GM19351 (cell line): ENCODE measurements at regions not wholly inside any gene's neighbourhood (a gene's known extent, or its start where the extent isn't known, plus 50 kb on each side); places are given as distances from the start of the nearest gene placed in this dataset.
A peak's percentile ranks its signal among the peaks of the same experiment; 100 is the strongest.
"Not testable (repeated sequence)": the region's sequence is repeated elsewhere in the genome, so short reads cannot be mapped to it uniquely, and the experiment has no call there.

Source experiments
- ATAC-seq: cut with Tn5 transposase; IDR thresholded peaks from one replicate; pipeline ENCODE4 v1.9.1; 2021; ENCODE audit warnings: mild to moderate bottlenecking, moderate library complexity; ENCODE audit not compliant: unreplicated experiment

DNA sequence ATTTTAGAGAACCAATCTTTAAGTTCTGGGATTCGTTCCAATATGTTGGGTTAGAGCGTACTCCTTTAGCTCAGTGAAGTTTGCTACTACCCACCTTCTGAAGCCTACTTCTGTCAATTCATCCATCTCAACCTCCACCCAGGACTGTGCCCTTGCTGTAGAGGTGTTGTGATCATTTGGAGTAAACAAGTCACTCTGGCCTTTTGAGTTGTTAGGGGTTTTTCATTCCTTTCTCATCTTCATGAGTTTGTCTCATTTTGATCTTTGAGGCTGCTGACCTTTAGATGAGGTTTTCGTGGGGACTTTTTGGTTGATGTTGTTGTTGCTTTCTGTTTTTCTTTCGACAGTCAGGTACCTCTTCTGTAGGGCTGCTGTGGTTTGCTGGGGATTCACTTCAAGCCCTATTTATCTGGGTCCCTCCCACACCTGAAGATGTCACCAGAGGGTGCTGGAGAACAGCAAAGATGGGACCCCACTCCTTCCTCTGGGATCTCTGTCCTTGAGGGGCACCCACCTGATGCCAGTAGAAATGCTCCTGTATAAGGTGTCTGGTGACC lies 158.4 kb downstream of the ANKRD36B start:
- ATAC-seq, result not testable (repeated sequence)

DNA sequence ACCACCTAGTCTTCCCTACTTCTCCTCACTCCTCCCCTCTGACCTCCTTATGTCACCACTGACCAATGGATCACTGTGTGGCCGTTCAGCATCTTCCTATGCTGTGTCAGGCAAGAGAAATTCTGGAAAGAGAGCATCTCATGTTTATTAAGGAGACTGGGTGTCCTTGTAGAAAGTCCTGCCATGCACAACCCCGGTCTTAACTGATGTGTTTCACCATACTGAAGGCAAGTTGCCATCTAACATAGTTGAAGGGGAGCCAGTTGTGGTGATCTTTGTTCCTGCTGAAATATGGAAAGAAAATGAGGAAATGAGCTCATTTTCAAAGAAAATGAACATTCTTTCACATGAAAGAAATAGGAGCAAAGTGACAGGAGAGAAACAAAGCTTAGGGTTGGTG lies 167.3 kb downstream of the ANKRD36B start:
- not testable (repeated sequence) for ATAC-seq

DNA sequence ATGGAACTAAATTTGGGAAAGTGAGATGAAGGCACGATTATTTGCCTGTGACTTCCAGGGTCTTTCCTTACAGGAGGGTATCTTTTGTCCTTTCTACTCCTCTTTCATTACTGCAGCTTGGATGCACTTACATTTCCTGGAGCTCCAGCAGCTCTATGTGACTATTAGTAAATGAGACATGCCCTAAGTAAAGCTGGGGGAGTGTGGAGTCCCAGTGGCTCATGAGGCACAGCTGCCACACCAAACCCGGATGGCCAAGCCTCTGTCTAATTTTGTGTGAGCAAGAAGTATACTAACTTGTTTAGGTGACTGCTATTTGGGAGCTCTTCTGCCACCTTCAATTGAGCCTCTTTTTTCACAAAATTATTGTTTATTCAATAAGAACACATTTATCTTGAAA lies 183.3 kb downstream of the ANKRD36B start:
- not testable (repeated sequence) for ATAC-seq

DNA sequence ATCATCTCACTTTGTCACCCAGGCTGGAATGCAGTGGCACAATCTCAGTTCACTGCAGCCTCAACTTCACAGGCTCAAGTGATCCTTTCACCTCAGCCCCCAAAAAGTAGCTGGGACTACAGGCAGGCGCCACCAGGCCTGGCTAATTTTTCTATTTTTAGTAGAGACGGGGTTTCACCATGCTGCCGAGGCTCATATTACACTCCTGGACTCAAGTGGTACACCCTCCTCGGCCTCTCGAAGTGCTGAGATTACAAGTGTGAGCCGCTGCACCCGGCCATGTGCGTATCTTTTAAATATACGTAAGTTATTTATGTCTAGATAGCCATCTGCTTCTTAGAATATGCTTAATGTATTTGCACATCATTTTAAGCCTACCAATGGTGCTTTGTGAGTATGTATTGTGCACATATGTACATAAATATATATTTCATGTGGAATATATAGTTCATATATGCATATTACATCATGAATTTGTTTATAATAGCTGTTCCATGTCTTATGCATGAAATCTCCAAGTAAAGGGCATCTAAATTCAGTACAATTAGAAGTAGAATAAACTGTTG lies 184.4 kb downstream of the ANKRD36B start:
- not testable (repeated sequence) for ATAC-seq

DNA sequence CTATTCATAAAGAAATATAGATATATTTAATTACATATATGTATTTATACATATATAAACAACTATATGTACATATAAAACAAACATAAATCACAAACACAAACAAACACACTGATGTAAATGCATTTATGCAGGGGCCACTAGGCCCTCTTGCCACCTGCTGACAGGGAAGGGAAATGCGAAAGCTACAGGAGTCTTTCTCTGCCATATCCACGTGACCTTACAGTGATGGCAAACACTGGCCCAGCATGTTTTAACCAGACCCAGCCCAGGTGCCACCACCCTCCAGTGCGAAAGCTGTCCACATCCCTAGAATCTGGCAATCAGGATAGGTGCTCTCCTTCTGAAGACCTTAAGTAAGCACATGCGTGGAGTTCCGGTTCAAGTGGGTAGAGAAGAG lies 187.0 kb downstream of the ANKRD36B start:
- not testable (repeated sequence) for ATAC-seq

DNA sequence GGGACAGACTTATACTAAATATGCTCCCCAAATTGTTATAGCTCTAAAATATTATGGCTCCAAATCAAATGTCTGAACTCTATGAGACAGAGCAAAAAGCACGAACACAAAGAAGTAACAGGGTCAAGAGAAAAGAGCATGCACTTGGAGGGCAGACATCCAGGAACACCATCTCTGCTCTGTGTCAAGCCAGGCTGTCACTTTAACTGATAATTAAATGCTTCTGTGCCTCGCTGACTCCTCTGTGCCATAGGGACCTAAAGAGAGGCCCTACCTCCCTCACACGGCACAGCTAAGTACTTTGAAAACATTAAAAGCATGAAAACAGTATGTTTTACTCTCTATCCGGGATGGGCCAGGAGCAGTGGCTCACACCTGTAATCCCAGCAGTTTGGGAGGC lies 194.0 kb downstream of the ANKRD36B start:
- not testable (repeated sequence) for ATAC-seq

DNA sequence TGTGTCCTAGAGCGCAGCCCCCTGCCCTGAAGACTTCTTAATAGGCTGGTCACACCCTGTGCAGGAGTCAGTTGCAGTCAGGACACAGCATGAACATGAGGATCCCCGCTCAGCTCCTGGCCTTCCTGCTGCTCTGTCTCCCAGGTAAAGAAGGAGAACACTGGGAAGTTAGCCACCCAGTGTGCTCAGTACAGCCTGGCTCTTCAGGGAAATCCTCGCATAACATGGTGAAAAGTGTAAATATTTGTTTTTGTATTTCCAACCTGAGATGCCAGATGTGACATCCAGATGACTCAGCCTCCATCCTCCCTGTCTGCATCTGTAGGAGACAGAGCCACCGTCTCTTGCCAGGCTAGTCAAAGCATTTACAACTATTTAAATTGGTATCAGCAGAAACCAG lies 203.9 kb downstream of the ANKRD36B start:
- not testable (repeated sequence) for ATAC-seq

DNA sequence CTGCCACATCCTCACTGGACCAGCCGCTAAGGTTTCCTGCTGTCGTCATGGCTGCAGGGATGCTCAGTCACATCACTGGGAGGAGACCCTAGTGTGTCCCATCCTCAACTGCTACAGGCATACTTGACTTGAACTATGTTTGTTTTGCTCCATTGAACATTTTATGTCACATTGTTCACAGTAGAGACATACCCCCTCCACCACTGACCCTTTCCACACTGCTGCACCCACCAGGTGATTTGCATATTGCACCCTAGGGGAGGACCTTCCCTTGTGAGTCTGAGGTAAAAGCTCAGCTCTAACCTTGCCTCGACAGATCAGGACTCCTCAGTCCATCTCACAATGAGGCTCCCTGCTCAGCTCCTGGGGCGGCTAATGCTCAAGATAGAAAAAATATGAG lies 213.8 kb downstream of the ANKRD36B start:
- ATAC-seq, result peak; percentile 47

DNA sequence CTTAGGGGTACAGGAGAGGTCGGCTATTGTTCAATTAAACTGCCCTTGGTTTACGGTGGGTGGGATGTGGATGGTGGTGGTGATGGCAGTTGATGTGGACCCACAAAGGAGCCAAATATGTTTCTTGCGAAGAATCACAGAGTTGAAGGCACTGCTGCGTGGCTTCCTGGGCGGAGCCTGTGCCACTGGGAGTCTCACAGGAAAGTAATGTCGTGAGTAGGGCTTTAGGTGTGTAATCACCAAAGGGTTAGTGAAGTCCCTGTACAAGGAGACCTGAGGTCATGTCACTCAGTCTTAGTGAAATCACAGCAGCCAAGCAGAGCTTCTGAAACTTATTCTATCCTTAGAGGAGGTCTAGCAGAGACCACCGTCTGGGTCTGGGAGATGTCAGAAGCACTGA lies 215.3 kb downstream of the ANKRD36B start:
- ATAC-seq, result not testable (repeated sequence)

DNA sequence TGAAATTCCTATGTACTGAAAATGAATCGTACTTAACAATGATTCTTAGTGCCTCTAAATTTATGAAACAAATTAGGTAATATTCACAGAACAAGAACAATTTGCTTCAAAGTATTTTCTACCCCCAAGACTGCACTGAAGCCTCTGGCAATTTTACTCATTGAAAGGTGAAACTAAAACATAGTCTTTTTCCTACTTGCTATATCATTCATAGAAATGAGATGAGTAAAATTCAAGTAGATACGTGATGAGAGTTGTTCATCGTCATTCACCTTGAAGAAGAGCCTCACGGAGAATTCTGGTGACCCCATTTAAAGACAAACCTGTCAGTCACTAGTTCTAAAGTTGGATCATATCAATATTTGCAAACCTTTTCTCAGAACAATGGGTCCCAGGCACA lies 226.5 kb downstream of the ANKRD36B start:
- ATAC-seq, result not testable (repeated sequence)

DNA sequence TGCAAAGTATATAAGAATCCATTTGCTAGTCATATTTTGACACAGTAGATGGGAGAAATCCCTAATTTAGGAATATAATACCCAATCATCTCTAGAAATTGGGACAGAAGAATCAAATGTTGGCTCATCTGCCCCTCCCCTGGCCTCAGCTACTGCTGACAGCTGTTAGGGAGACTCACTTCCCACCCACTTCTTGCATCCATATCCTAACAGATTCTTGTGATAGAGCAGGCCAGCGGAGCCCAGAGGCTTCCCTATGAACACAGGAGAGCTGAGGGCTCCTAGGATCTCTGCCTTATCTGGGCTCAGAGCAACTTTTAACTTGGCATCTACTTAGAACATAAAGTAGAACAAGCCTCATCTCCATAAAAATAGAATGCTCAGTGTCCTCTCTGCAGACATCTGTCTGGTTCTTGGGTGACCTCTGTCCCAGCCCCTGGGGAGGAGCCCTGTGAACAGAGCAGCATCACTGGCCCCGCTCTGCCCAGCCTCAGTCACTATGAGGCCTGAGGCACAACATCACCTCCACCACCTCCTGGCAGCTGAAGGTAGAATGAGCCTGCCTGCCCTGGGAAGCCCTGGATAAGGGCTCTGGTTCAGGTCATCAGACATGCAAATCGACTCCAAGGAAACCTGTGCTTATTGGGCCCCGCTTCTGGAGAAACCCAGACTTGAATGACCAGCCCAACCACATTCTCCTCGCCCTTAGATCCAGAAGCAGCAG lies 229.7 kb downstream of the ANKRD36B start:
- ATAC-seq, result no peak

DNA sequence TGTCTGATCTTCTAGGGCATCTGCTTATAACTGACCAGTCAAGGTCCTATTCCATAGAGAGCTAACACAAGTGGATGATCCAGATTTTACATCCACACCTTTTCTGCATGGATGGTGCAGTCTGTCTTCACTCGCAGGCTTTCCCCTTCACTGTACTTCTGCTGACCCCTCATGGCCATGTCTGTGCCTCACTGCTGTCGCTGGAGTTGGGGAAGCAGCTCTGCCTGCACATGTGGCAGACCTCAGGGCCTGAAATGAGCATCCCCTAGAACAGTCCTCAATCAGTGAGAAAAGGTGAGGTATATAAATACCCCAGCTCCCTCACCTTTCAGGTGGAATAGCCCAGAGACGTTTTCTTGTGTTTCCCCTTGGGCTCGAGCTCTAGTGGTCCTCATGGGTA lies 233.8 kb downstream of the ANKRD36B start:
- no peak for ATAC-seq

DNA sequence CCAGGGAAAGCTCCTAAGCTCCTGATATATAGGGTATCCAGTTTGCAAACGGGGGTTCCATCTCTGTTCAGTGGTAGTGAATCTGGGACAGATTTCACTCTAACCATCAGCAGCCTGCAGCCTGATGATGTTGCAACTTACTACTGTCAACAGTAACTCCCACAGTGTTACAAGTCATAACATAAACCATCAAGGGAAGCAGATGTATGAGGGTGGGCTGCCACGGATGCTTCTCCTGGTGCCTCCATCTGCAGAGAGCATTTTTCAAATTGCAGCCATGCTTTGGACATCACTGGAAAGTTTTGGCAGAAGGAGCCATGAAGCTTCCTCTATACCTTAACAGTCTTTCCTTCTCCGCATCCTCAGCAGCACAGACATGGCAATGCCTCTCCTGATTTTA lies 234.5 kb downstream of the ANKRD36B start:
- ATAC-seq, result no peak

DNA sequence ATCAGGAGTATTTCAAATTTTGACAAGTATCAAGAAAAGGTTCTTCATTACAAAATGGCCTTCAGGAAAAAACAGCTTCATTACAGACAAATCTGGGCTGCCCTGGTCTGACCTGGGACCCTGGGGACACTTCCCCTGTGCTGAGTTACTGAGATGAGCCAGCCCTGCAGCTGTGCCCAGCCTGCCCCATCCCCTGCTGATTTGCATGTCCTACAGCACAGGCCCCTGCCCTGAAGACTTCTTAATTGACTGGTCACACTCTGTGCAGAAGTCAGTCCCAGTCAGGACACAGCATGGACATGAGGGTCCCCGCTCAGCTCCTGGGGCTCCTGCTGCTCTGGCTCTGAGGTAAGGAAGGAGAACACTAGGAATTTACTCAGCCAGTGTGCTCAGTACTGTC lies 235.1 kb downstream of the ANKRD36B start:
- ATAC-seq, result no peak

DNA sequence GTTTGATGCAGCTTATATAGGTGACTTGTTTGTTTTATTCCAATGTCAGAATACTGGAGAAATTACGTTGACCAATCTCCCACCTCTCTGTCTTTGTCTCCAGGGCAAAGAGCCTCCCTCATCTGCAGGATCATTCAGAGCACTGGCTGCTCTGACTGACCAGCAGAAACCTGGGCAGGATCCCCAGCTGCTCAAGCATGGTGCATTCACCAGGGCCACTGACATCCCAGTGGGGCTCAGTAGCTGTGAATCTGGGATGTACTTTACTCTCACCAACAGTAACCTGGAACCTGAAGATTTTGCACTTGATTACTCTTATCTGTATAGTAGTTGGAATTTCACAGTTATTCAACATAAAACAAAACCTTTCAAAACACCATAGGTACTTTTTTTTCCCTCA lies 235.9 kb downstream of the ANKRD36 start:
- no peak for ATAC-seq

DNA sequence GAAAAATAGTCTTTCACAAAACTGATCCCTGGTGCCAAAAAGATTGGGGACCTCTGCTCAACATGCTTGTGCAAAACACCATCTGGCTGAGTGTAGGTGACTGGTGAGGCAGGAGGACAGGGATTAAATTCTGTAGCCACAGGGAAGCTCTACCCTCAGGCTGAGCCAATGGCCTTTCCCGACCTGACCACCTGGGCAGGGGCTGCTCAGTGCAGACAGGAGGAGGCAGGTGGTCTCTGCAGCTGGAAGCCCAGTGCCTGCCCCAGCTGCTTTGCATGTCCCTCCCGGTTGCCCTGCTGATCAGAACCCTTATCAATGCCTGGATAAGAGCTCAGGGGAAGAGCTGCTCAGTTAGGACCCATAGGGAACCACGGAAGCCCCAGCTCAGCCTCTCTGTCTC lies 235.3 kb downstream of the ANKRD36 start:
- no peak for ATAC-seq

DNA sequence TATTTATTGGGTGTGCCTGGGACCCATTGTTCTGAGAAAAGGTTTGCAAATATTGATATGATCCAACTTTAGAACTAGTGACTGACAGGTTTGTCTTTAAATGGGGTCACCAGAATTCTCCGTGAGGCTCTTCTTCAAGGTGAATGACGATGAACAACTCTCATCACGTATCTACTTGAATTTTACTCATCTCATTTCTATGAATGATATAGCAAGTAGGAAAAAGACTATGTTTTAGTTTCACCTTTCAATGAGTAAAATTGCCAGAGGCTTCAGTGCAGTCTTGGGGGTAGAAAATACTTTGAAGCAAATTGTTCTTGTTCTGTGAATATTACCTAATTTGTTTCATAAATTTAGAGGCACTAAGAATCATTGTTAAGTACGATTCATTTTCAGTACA lies 232.0 kb downstream of the ANKRD36 start:
- not testable (repeated sequence) for ATAC-seq

DNA sequence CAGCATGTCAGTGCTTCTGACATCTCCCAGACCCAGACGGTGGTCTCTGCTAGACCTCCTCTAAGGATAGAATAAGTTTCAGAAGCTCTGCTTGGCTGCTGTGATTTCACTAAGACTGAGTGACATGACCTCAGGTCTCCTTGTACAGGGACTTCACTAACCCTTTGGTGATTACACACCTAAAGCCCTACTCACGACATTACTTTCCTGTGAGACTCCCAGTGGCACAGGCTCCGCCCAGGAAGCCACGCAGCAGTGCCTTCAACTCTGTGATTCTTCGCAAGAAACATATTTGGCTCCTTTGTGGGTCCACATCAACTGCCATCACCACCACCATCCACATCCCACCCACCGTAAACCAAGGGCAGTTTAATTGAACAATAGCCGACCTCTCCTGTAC lies 220.7 kb downstream of the ANKRD36 start:
- not testable (repeated sequence) for ATAC-seq

DNA sequence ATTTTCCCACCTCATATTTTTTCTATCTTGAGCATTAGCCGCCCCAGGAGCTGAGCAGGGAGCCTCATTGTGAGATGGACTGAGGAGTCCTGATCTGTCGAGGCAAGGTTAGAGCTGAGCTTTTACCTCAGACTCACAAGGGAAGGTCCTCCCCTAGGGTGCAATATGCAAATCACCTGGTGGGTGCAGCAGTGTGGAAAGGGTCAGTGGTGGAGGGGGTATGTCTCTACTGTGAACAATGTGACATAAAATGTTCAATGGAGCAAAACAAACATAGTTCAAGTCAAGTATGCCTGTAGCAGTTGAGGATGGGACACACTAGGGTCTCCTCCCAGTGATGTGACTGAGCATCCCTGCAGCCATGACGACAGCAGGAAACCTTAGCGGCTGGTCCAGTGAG lies 219.2 kb downstream of the ANKRD36 start:
- ATAC-seq, result peak; percentile 45

DNA sequence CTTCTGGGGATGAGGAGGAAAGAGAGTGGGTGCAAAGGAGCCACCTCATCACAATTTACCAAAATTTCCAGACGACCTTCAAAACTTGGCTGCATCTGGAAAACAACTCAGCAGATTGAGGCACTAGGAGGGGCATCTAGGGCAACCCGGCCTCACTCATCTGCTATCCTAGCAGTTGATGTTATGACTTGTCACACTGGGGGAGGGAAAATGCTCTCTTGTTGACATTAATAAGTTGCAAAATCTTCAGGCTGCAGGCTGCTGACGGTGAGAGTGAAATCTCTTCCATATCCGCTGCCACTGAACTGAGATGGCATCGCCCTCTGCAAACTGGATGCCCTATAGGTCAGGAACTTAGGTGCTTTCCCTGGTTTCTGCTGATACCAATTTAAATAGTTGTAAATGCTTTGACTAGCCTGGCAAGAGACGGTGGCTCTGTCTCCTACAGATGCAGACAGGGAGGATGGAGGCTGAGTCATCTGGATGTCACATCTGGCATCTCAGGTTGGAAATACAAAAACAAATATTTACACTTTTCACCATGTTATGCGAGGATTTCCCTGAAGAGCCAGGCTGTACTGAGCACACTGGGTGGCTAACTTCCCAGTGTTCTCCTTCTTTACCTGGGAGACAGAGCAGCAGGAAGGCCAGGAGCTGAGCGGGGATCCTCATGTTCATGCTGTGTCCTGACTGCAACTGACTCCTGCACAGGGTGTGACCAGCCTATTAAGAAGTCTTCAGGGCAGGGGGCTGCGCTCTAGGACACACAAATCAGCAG lies 209.2 kb downstream of the ANKRD36 start:
- ATAC-seq, result not testable (repeated sequence)

DNA sequence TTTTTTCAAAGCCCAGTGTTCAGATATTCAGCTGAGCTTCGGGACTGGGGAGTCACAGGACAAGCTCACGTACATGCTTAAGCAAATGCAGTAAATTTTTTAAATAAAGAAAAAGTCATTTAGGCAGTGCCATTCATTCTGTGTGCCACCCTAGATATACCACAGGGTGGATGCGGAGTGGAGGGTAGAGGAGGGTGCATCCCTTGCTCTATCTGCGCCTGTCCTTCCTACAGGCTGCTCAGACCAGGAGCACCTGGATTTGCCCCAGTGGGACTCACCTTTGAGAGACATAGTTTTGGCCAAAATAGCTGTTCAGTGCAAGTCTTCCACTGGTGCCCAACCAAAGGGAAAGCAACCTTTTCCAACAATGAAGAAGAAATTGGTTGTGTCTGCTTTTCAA lies 202.4 kb downstream of the ANKRD36 start:
- ATAC-seq, result not testable (repeated sequence)

DNA sequence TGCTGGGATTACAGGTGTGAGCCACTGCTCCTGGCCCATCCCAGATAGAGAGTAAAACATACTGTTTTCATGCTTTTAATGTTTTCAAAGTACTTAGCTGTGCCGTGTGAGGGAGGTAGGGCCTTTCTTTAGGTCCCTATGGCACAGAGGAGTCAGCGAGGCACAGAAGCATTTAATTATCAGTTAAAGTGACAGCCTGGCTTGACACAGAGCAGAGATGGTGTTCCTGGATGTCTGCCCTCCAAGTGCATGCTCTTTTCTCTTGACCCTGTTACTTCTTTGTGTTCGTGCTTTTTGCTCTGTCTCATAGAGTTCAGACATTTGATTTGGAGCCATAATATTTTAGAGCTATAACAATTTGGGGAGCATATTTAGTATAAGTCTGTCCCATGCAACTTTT lies 199.5 kb downstream of the ANKRD36 start:
- ATAC-seq, result not testable (repeated sequence)
